SK-N-SH treated with all-trans-retinoic acid at 6 μM for 48 hours (cell line): ENCODE measurements at regions not wholly inside any gene's neighbourhood (a gene's known extent, or its start where the extent isn't known, plus 50 kb on each side); places are given as distances from the start of the nearest gene placed in this dataset.

Source experiments
- ESRRG ChIP-seq: fragments of 250-450 bp; sonication (Bioruptor Pico); IDR thresholded peaks from 2 replicates; pipeline ENCODE4 v1.6.1; 2021; ENCODE audit warnings: mild to moderate bottlenecking
- PATZ1 ChIP-seq: fragments of 250-450 bp; sonication (Bioruptor Pico); IDR thresholded peaks from 2 replicates; pipeline ENCODE4 v1.8.0; 2020; ENCODE audit warnings: mild to moderate bottlenecking, moderate library complexity, borderline replicate concordance

GRCh38 chr17:77609553-77610517, 348.7 kb upstream of the TNRC6C start:
- TF ChIP-seq ESRRG (CRISPR knock-in tag) (no peak), PATZ1 (CRISPR knock-in tag) (no peak)
